ENCODE measurements at regions not wholly inside any gene's neighbourhood (a gene's known extent, or its start where the extent isn't known, plus 50 kb on each side); places are given as distances from the start of the nearest gene placed in this dataset.
A peak's percentile ranks its signal among the peaks of the same experiment; 100 is the strongest.

DNA sequence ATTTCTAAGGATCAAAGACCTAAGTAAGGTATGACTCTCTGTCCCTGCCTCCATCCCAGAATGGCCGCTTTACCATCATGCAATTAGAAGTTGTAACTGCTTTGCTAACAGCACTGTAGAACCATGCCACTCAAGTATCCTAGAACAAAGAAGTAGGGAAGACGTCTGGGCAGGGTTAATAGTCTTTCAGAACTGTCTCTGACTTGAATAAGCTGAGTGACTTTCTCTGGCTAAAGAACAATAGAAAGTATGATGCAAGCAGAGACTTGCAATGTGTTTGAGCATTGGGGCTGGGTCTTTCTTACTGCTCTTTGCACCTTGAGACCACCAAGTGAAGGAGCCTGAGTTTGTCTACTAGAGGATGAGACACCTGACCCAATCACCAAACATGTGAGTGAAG lies 279.6 kb upstream of the JAG1 start:
- DNase-seq (ENCODE audit: low spot score) = no peak

DNA sequence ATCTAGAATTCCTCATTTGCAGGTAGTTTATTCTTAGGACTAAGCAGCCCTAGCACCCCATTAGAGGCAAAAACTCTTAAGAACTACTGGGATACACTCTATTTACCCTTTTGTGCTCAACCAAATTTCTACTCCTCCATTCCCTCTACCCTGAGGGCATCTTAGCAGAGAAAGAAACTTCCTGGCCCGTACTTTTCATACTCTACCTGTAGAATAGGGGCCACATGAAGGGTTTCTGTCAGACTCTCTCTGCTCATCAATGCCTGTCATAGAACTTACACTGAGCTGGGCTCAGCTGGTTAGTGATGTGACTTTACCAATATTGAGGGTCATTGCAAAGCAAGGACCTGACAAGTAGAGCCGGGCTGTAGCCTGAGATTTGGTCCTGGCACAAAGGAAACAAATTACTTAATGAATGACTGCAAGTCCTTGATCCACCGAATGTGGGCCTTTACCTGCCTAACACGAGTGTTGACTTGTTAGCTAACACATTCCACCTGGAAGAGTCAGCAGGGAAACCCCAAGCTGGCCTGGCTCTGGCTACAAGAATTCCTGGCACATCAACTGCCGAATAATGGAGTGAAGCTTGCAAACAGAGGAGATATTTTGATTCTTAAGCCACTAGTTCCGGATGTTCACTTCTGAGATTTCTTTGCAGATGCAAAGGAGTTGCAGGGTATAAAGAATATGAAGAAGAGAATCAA lies 280.5 kb upstream of the JAG1 start:
- DNase-seq (ENCODE audit: low spot score) = no peak

DNA sequence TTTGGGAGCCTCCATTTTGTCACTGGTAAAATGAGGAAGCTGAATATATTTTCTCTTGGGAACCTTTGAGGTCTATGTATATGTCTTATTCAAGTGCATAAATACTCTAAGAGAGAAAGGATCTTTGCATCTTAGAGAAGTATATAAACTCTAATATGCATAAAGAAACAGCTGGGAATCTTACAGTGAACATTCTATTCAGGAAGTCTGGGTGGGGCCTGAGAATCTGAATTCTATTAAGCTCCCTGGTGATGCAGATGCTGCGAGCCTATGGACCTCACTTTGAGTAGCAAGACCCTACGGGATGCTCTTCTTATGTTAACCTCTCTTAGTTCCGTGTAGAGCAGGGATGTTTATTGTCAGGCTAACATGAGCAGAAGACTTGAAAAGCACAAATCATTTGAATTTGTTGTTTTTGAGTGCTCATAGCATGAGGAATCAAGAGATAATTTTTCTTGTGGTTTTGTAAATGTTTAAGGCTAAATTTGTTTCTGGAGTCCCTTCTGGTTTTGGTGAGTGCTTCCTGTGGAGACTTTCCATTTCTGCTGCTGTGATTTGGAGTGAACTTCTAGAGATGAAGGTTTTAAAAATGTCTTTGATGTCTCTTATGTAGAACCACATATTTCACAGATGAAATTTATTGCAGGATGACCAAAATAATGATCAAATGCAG lies 281.2 kb upstream of the JAG1 start:
- DNase-seq (ENCODE audit: low spot score) = no peak

DNA sequence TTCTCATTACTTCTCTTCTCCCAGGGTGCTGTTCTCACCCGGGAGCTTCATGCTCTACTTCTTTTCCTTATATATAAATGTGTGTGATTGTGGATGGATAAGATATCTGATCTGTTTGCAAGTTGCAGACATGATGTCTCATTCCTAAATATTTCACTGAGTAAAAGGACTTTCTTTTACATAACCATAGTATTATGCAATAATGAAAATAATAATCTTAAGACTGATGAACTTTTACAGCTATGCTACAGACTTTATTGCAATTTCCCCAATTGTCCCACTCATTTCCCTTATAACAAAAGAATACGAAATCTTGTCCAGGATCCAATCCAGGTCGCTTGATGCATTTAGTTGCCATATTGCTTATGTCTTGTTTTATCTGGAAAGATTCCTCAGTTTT lies 284.5 kb upstream of the JAG1 start:
- DNase-seq (ENCODE audit: low spot score) = no peak

- no peak for DNase-seq (ENCODE audit: low spot score)
Measured at GRCh38 chr20:10960416-10960815, 286.6 kb upstream of the JAG1 start.

DNA sequence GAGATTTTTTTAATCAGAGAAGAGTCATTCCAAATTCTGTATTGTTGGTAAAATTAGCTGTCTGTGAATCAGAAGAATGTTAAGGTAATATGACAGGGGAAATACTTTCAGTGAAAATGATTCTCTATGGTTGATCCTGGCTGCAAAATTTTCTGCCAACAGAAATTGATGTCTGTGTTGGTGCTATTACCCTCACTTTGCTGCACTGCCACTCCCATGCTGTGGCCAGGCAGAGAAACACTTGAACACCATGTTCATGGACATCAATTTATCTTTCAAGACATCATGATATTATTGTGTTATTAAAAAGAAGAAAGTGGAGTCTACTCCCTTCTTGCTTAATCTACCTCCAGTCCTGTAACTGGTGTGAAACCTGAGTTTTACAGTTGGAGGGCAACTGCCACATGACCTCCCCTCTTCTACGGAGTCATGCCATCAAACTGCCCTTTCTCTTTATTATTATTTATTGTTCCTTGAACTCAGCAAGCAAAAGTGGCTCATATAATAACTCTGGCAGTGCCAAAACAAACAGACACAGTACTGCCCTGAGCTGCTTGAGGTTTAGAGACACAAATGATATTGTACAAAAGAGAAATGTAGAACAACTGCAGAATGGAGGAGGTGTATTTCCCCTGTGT lies 288.0 kb upstream of the JAG1 start:
- no peak for DNase-seq (ENCODE audit: low spot score)

DNA sequence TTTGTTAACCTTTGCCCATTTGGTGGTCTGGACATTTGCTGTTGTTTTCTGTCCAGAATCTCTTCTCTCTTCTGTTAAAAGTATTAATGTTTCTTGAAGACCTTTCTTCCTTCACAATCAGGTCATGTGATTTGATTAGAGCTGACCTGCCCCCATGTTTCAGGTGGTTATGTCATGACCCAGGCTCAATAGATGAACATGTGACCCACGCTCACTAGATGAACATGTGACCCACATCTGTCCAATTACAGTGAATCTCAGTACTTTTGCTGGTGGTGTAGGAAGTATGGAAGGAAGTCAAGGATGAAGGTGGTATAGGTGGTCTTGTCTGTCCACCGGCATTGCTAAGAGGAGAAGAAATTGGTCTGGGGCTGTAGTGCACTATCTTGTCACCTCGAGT lies 289.1 kb upstream of the JAG1 start:
- no peak for DNase-seq (ENCODE audit: low spot score)

DNA sequence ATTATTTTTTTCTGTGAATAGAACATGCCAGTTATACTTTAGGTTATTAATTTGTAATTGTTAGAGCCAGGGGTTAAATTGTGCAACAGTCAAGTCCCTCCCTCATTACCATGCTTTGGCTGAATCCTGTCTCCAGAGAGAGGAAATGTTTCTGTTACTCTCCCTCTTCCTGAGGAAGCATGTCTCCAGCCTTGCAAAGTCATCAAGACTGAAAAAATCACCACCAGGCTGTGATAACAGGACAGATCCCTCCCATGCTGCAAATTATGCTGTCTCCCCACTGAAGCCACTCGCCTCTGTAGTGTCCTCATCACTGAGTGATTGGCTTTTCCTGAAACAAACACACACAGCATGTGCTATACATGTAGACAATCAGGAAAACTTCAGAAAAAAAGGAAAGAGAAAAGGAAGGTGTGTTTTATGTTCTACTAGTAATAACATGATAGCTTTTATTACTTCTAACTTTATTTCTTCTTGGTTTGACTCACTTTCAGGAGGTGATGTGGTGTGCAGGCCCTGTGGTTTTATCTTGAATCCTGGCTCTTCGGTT lies 290.0 kb upstream of the JAG1 start:
- DNase-seq (ENCODE audit: low spot score) = peak; percentile 14

DNA sequence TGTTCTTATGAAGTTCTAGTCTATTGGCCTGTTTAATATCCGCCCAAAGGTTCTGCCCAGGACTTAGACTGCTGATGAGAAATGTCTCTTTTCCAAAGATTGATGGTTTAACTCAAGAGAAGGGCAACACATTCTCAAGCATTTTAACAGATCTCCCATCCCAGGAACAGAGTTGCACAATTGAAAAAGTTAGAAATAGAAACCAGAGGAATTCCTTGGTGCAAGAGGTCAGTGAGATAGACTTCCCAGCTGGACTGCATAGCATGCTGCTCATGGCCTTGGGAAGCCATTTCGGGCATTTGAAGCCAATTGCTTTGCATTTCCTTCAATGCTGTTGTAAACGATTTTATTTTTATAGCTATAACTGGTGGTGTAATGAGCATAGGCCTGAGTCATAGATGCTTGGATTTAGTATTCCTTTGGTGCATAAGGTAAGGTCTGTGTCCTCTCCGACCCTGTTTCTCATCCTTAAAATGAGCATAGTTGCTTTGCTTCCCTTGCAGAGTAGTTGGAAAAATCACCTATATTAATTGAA lies 292.2 kb upstream of the JAG1 start:
- DNase-seq (ENCODE audit: low spot score) = peak; percentile 27

GRCh38 chr20:10970109-10970508 lies 296.3 kb upstream of the JAG1 start:
- peak; percentile 22 for DNase-seq (ENCODE audit: low spot score)

DNA sequence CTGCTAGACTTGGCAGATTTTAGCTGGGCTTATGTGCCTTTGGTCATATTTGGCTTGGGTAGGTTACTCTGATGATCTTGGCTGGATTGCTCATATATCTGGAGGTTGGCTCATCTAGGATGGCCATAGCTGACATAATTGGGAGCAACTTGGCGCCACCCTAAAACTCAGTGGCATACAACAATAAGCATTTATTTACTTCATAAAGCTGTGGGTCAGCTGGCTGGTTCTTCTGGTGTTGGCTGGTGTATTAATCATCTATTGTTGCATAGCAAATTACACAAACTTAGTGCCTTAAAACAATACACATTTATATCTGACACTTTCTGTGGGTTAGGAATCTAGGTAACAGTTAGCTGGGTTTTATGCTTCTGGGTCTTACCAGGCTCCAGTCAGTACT lies 297.3 kb upstream of the JAG1 start:
- DNase-seq (ENCODE audit: low spot score) = no peak

DNA sequence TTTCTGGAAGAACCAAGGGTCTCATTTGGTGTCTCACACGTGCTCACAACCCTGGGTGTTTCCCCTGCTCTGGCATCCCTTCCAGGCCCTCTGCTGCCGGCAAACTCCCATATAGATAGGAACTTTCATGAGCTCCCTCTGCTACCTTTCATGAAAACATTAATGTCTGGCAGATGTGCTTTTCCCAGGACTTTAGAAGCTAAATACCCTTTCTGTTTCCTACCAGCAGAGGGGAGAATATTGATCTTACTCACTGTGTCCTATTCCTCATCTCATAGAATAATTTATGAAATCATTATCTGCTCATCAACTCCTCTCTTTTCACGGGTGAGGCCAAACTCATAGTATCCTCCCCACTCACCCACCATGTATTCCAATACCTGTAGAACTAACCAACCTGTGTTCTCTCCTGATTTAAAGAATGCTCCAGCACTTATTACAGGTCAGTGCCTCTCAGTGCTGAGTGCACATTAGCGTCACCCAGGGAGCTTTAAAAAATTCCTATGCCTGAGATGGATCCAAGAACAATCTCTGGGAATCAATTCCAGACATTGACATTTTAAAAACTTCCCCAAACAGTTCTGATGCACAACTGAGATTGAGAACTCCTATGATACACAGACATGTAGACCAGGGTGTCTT lies 298.5 kb upstream of the JAG1 start:
- DNase-seq (ENCODE audit: low spot score) = no peak

GRCh38 chr20:10976051-10976450 lies 302.3 kb upstream of the JAG1 start:
- DNase-seq (ENCODE audit: low spot score) = no peak

DNA sequence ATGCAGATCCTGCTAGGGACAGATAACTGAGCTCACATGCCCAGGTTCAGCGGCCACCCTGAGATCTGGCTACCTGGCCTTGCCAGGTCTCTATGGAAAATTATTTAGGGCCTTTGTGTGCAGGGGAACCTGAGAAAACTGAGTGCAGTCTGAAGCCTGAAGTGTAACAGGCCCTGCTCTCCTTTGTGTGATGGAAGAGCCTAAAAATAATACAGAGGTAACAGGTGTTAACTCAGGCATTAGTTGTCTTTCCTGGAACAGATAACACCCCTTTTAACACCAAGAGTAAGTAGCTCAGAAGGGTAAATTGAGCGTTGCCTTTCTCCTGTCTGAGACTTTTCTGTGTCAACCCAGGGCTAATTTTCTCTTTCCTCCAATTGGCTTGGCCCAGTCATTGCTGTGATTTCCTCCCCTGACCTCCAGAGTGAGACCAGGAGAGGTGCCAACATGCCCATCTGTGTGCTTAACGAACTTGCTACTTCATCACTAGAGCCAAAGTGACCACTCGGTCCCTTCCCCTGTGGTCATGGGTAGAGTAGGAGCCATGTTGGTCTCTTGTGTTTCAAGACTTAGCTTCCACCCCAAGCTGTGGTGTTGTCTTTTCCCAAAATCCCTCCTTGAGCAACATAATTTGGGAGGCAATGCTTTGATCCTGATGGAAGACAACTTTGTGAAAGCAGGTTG lies 304.4 kb upstream of the JAG1 start:
- DNase-seq (ENCODE audit: low spot score) = no peak

DNA sequence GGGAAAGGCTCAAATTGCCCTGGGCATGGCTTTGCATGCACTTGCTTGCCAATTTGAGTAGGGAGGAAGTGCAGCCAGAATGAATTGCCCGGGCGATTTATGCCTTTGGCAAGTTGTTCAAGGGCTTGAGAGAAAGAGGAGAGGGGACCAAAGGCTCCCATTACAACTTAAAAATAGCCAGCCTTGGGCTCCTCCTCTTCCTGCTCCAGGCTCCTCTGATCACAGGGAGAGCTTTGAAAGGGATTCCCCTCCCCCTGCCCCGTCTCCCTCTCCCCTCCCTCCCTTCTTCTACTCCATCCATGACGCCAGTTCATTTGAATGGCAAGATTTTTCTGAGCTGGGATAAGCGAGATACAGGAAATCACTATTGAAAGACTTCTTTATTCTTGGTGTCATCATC lies 304.9 kb upstream of the JAG1 start:
- no peak for DNase-seq (ENCODE audit: low spot score)

- peak; percentile 88 for DNase-seq (ENCODE audit: low spot score)
Measured at GRCh38 chr20:10982692-10983091, 308.9 kb upstream of the JAG1 start.

DNA sequence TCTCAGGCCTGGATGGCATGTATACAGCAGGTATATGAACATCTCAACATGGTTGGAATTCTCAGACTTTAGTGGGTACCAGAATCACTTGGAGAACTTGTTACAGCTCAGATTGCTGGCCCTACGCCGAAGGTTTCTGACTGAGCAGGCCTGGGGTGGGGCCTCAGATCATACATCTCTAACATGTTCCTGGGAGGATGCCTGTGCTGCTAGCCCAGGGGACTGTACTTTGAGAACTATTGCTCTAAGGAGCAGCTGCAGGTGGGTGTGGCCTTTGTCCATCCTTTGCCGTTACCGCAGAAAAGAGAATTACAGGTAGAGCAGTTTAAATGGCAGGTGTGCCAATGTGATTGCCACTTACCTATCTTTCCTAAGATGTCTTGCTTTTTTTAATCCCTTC lies 310.5 kb upstream of the JAG1 start:
- no peak for DNase-seq (ENCODE audit: low spot score)

DNA sequence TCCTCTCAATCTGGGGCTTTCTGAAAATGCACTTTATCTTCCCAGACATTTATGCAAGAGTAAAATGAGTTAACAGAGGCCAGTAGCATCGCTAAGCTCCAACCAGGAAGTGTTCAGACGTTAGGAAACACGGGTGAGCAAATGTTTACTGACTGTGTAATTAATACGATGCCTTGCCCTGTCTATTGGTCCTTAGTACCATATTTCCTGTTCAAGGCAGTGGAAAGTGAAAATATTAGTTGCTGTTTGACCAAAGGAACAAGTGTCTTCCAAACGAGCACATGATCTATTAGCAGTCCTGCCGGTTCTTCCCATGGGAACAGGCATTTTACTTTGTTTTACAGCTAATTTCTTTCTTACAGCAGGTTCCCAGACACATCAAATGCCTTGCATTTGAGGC lies 311.1 kb upstream of the JAG1 start:
- peak; percentile 10 for DNase-seq (ENCODE audit: low spot score)

DNA sequence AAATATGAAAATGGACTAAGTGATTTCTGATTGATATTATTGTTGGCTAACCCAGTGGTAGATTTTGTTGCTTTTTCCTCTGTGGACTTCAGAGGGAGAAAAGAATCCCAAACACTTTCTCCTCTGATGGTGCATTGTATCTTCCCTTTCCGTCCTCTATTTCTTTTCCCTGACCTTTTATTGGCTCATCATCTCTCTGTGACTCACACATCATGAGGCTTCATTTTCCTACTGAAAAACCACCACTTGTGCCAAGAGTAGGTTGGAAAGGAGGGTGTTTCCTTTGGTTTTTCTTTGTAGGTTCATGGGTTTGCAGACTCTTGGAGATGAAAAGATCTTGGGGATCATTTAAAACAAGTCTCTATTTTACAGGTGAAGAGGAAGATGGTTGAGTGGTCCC lies 311.7 kb upstream of the JAG1 start:
- DNase-seq (ENCODE audit: low spot score) = no peak

- DNase-seq (ENCODE audit: low spot score) = no peak
Measured at GRCh38 chr20:10986586-10986985, 312.8 kb upstream of the JAG1 start.

GRCh38 chr20:10987651-10988383 lies 314.0 kb upstream of the JAG1 start:
- DNase-seq (ENCODE audit: low spot score) = no peak
